Hindlimb muscle (tissue), 1 donor: ENCODE measurements at regions not wholly inside any gene's neighbourhood (a gene's known extent, or its start where the extent isn't known, plus 50 kb on each side); places are given as distances from the start of the nearest gene placed in this dataset.

Experiments used
- DNase-seq: peaks from one replicate; pipeline ENCODE4 v3.0.0-alpha.2; 2013

GRCh38 chr2:30310371-30310770 is 79.0 kb downstream of the LBH start:
- no peak for DNase-seq

GRCh38 chr2:30310955-30311354 is 79.6 kb downstream of the LBH start:
- DNase-seq: no peak

DNA sequence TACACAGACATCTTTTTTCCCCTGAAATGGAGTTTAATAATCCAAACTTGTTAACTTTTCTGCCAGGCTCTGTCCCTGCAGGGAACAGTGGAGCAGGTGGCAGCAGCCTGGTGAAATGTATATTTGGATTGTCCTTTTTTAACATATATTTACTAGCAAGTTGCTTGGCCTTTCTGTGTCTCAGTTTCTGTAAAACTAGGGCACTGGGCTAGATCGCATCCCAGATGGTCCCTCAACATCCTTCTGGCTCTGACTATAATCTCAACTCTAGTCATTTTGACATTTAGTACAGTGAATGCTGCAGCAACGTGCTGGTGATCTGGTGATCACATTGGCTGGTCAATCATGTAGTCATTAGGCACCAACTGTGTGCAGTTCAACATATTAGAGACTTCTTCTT is 80.4 kb downstream of the LBH start:
- DNase-seq: no peak

DNA sequence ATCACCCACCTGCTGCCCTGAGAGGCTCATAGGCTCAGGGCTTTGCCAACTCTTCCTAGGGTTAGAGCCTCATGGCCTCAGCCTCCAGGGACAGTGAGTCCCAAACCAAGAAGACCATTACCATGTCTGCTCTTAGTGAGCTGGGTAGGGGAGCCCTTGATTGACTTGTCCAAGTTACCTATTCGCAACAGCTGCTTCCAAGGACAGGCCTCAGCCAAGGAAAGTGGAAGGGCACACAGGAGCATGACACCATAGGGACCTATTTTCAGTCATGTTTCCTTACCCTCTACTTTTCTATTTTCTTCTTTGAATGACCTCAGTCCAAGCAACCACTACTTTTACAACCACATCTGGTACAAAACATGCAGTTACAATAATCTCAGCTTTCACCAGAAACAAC is 81.6 kb downstream of the LBH start:
- DNase-seq: no peak

GRCh38 chr2:30314981-30315380 is 83.6 kb downstream of the LBH start:
- DNase-seq: no peak

DNA sequence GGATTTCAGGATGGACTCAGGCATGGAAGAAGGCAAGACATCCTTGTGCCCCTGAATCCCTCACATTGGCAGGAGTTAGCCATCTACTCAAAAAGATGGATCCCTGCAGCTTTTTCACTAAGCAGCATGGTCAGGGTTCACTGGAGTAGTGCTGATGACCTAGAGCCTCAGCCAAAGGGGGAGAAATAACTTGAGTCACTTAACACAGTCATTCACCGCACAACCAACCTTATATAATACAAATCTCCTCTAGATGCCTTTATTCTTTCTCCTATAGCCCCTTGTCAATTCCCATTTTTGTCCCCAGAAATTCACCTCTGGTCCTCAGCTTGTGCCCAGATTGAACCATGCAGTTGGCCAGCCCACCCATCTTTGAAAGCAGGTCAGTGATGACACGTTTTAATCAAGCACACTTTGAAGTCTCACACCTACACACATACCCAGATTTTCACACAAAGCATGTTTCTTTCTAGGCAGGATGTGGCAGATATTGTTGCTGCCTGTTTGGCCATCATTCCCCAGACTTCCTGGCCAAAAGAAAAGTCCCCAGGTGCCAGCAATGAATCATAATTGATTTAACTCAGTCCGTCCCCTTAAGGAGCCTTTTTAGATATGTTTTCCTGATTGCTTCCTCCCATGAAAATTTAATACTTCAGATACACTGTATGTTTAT is 84.2 kb downstream of the LBH start:
- DNase-seq: no peak

- no peak for DNase-seq
Observed at GRCh38 chr2:30316408-30316807, 85.1 kb downstream of the LBH start.

DNA sequence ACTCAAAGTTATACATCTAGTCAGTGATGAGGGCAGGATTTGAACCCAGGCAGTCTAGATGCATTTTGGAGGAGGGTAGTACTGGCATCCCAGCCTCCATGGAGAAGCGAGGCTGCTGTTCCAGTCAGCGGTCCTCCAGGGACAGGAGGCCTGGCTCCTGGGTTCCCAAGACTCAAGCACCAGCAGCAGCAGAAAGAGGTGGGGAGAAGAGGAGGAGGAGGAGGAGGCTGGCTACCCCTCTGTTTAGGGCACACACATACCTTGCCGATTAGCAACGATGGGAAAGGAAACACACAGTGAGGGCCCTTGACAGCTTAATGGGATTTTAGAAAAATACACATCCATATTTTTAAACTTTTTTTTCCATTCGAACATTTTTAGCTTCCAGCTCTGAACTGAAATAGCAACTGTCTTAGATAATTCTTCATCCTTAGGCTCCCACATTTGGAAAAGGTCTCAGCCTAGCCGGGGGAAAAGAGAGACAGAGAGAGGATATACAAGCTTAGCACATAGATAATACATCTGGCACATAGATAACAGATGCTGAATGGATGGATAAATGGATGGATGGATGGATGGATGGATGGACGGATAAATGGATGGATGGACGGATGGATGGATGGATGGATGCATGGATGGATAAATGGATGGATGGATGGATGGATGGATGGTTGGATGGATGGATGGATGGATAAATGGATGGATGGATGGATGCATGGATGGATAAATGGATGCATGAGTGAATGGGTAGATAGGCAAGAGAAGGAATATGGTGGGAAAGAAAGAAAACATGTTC is 87.9 kb downstream of the LBH start:
- no peak for DNase-seq

DNA sequence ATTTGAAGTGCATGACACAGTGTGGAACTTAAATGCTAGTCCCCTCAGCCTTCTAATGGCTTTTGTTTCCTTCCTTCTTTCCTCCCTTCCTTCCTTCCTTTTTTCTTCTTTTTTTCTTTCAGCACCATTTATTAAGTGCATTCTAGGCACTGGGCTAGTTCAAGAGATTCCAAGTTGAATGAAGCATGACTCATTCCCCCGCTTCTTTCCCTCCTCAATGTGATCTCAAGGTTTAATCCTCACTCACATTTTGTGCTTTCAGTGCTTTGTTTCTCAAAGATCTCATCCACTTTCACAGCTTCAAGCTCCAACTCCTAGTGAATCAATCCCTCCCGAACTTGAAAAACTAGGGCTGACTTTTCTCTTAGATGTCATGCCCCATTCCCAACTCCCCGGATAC is 90.1 kb downstream of the LBH start:
- DNase-seq: no peak

- no peak for DNase-seq
Observed at GRCh38 chr2:30323499-30323898, 92.2 kb downstream of the LBH start.

DNA sequence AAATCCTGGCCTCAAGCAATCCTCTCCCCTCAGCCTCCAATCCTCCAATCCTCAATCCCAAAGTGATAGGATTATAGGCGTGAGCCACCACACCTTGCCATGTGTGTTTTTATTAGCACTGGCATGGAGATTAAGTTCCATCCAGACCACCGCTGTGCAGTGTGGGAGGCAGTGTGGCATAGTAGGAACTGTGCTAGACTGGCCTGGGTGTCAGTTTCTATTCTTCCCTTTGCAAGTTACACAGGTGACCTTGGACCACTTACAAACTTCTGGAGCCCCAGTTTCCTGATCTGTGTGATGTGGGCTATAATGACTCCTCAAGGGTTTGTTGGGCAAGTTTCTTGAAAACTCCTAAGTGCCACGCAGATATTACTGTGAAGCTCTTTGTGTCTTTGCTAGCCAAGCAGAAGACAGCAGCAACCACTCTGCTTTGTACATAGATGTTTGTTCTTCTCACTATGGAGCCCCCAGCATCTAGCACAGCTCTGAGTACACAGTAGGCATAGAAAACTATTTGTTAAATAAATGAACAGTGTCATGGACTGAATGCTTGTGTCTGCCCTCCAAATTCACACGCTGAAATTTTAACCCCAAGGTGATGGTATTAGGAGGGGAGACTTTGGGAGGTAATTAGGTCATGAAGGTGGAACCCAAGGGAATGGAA is 93.0 kb downstream of the LBH start:
- no peak for DNase-seq

- DNase-seq: no peak
Observed at GRCh38 chr2:30325600-30326328, 94.4 kb downstream of the LBH start.

- no peak for DNase-seq
Observed at GRCh38 chr2:30326497-30326896, 95.2 kb downstream of the LBH start.

DNA sequence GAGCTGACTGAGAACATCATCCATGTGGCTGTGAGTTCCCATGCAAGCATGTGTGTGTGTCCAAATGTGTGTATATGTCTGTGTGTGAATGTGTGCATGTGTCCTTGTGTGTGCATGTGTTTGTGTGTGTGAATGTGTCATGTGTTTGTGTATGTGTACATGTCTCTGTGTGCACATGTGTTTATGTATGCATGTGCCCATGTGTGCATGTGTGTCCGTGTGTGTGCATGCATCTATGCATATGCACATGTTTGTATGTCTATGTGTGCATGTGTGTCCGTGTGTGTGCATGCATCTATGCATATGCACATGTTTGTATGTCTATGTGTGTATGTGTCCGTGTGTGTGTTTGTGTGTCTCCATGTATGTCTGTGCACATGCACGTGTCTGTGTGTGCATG is 99.7 kb downstream of the LBH start:
- DNase-seq: no peak

DNA sequence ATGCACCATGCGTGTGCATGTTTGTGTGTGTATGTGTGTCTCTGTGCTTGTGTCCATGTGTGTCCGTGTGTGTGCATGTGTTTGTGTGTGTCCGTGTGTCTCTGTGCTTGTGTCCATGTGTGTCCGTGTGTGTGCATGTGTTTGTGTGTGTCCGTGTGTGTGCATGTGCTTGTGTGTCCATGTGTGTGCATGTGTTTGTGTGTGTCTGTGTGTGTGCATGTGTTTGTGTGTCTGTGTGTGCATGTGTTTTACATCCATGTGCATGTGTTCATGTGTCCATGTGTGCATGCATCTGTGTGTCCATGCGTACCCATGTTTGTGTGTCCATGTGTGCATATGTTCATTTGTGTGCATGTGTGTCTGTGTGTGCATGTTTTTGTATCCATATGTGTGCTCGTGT is 100.5 kb downstream of the LBH start:
- DNase-seq: no peak

GRCh38 chr2:30332791-30333453 is 101.6 kb downstream of the LBH start:
- no peak for DNase-seq

- DNase-seq: no peak
Observed at GRCh38 chr2:30334762-30335363, 103.5 kb downstream of the LBH start.

DNA sequence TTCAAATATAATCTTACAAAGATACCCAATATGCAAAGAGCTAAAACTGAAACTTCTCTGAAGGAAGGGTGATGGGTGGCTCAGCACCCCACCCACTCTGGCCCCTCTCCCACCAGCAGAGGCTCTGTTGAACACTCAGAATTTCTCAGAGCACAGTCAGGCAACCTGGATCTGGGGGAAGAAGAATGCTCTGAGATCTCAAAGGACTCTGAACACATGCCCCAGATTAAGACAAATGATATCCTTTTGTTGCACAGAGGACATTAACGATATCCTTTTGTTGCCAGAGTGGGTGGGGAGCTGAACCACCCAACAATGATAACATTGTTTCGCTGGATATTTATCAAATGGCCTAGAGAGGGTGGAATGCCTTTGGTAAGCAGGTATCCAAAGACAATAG is 104.8 kb downstream of the LBH start:
- DNase-seq: no peak

GRCh38 chr2:30336978-30337841 is 105.9 kb downstream of the LBH start:
- DNase-seq: no peak

DNA sequence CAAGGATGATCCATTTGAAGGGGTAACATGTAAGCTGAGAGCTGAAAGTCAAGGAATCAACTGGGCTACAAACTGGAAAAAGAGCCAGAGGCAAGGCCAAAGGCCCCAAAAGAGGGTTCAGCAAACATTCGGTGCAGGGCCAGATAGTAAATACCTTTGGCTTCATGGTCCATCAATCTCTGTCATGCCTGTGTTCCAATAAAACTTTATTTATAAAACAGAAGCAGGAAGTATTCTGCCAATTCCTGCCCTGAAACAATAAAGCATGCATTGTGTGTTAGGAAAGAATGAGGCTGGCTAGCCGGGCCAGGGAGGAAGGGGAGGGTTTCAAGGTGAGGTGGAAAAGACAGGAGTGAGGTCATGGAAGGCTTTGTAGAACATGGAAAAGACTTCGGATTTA is 107.1 kb downstream of the LBH start:
- no peak for DNase-seq

DNA sequence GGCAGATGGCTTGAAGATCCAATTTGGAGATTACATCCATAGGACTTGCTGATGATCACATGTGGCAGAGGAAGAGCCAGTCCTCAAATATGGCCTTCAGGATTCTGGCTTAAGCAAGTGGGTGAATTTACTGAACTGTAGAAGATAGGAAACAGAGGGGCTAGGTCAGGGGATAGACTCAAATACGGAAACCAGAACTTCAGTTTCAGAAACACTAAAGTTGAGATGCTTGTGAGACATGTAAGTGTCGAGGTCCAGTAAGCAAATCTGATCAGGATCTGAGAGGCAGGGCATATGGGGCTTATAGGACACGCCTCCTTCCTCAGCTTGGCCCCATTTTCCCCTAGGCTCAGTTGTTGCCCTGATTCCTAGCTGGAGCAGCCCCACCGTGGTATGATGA is 107.7 kb downstream of the LBH start:
- no peak for DNase-seq
